HG02678 (cell line): ENCODE measurements at regions not wholly inside any gene's neighbourhood (a gene's known extent, or its start where the extent isn't known, plus 50 kb on each side); places are given as distances from the start of the nearest gene placed in this dataset.
A peak's percentile ranks its signal among the peaks of the same experiment; 100 is the strongest.
"Not testable (repeated sequence)": the region's sequence is repeated elsewhere in the genome, so short reads cannot be mapped to it uniquely, and the experiment has no call there.

Source experiments
- ATAC-seq: cut with Tn5 transposase; IDR thresholded peaks from one replicate; pipeline ENCODE4 v1.9.1; 2021; ENCODE audit warnings: mild to moderate bottlenecking, moderate library complexity; ENCODE audit not compliant: unreplicated experiment

- ATAC-seq = not testable (repeated sequence)
Measured at GRCh38 chr2:89795530-89795929, 1104.1 kb downstream of the RPIA start.

GRCh38 chr2:89797320-89798038 lies 1106.0 kb downstream of the RPIA start:
- ATAC-seq = no peak

GRCh38 chr2:89801207-89801606 lies 1109.7 kb downstream of the RPIA start:
- not testable (repeated sequence) for ATAC-seq

GRCh38 chr2:89806363-89806762 lies 1114.9 kb downstream of the RPIA start:
- not testable (repeated sequence) for ATAC-seq

- ATAC-seq = no peak
Measured at GRCh38 chr2:89811295-89811694, 1119.8 kb downstream of the RPIA start.

- not testable (repeated sequence) for ATAC-seq
Measured at GRCh38 chr2:89811910-89812309, 1120.4 kb downstream of the RPIA start.

- ATAC-seq = not testable (repeated sequence)
Measured at GRCh38 chr2:89814359-89814758, 1122.9 kb downstream of the RPIA start.

GRCh38 chr2:89818873-89819272 lies 1127.4 kb downstream of the RPIA start:
- ATAC-seq = no peak

GRCh38 chr2:89819809-89820208 lies 1128.3 kb downstream of the RPIA start:
- ATAC-seq = no peak

GRCh38 chr2:89820248-89820647 lies 1128.8 kb downstream of the RPIA start:
- no peak for ATAC-seq

GRCh38 chr2:89821455-89821945 lies 1130.0 kb downstream of the RPIA start:
- no peak for ATAC-seq

GRCh38 chr2:89822342-89822741 lies 1130.9 kb downstream of the RPIA start:
- ATAC-seq = not testable (repeated sequence)

GRCh38 chr2:89823556-89823955 lies 1132.1 kb downstream of the RPIA start:
- no peak for ATAC-seq

GRCh38 chr2:89825034-89825433 lies 1133.6 kb downstream of the RPIA start:
- no peak for ATAC-seq

- not testable (repeated sequence) for ATAC-seq
Measured at GRCh38 chr2:89826741-89827140, 1135.3 kb downstream of the RPIA start.

GRCh38 chr2:89827829-89828228 lies 1136.4 kb downstream of the RPIA start:
- not testable (repeated sequence) for ATAC-seq

GRCh38 chr2:89828416-89828815 lies 1136.9 kb downstream of the RPIA start:
- not testable (repeated sequence) for ATAC-seq

- ATAC-seq = not testable (repeated sequence)
Measured at GRCh38 chr2:89828961-89829631, 1137.6 kb downstream of the RPIA start.

GRCh38 chr2:89829828-89830227 lies 1138.4 kb downstream of the RPIA start:
- ATAC-seq = no peak

- peak; percentile 42 for ATAC-seq
Measured at GRCh38 chr2:89830341-89831218, 1139.1 kb downstream of the RPIA start.
